SK-N-SH treated with all-trans-retinoic acid at 6 μM for 48 hours (cell line): ENCODE measurements at regions not wholly inside any gene's neighbourhood (a gene's known extent, or its start where the extent isn't known, plus 50 kb on each side); places are given as distances from the start of the nearest gene placed in this dataset.

Source experiments
- ATAC-seq: fragments of 200-7000 bp; cut with Tn5 transposase; 3 replicates; pipeline ENCODE4 v1.9.1; 2020; ENCODE audit warnings: mild to moderate bottlenecking, moderate library complexity
- ARNTL ChIP-seq: fragments of 450-650 bp; formaldehyde crosslinking; IDR thresholded peaks from 2 replicates; pipeline ENCODE4 v1.5.0; 2020; ENCODE audit warnings: low read depth, mild to moderate bottlenecking, moderate library complexity, borderline replicate concordance
- CSDC2 ChIP-seq: fragments of 250-450 bp; sonication (Bioruptor Pico); IDR thresholded peaks from 2 replicates; pipeline ENCODE4 v1.5.0; 2020; ENCODE audit warnings: mild to moderate bottlenecking, moderate library complexity
- ESRRG ChIP-seq: fragments of 250-450 bp; sonication (Bioruptor Pico); IDR thresholded peaks from 2 replicates; pipeline ENCODE4 v1.6.1; 2021; ENCODE audit warnings: mild to moderate bottlenecking
- GLIS3 ChIP-seq: fragments of 250-450 bp; sonication (Bioruptor Pico); IDR thresholded peaks from 2 replicates; pipeline ENCODE4 v1.5.0; 2020; ENCODE audit warnings: mild to moderate bottlenecking, moderate library complexity
- ISL1 ChIP-seq: fragments of 250-450 bp; sonication (Bioruptor Pico); IDR thresholded peaks from 2 replicates; pipeline ENCODE4 v2.1.2; 2022; ENCODE audit warnings: mild to moderate bottlenecking, moderate library complexity
- OSR1 ChIP-seq: fragments of 250-450 bp; sonication (Bioruptor Pico); IDR thresholded peaks from 2 replicates; pipeline ENCODE4 v1.8.0; 2022; ENCODE audit warnings: moderate library complexity, mild to moderate bottlenecking, inconsistent platforms
- PPARA ChIP-seq: fragments of 250-450 bp; sonication (Bioruptor Pico); IDR thresholded peaks from 2 replicates; pipeline ENCODE4 v1.5.0; 2020; ENCODE audit warnings: mild to moderate bottlenecking, borderline replicate concordance
- RARB ChIP-seq: fragments of 250-450 bp; sonication (Bioruptor Pico); IDR thresholded peaks from 2 replicates; pipeline ENCODE4 v1.8.0; 2021; ENCODE audit warnings: mild to moderate bottlenecking, moderate library complexity
- SNAI2 ChIP-seq: fragments of 250-450 bp; sonication (Bioruptor Pico); IDR thresholded peaks from 2 replicates; pipeline ENCODE4 v1.5.0; 2020; ENCODE audit warnings: mild to moderate bottlenecking, moderate library complexity
- TCF4 ChIP-seq: fragments of 250-450 bp; sonication (Bioruptor Pico); IDR thresholded peaks from 2 replicates; pipeline ENCODE4 v1.8.0; 2021; ENCODE audit warnings: mild to moderate bottlenecking, moderate library complexity, borderline replicate concordance
- TOX ChIP-seq: fragments of 250-450 bp; sonication (Bioruptor Pico); IDR thresholded peaks from 2 replicates; pipeline ENCODE4 v1.8.0; 2021; ENCODE audit warnings: mild to moderate bottlenecking, moderate library complexity, borderline replicate concordance
- ZC3H10 ChIP-seq: fragments of 250-450 bp; sonication (Bioruptor Pico); IDR thresholded peaks from 2 replicates; pipeline ENCODE4 v1.5.1; 2021; ENCODE audit warnings: mild to moderate bottlenecking, moderate library complexity
- ZFP3 ChIP-seq: fragments of 250-450 bp; sonication (Bioruptor Pico); IDR thresholded peaks from 2 replicates; pipeline ENCODE4 v1.5.0; 2020; ENCODE audit warnings: mild to moderate bottlenecking, moderate library complexity
- ZNF565 ChIP-seq: fragments of 450-650 bp; formaldehyde crosslinking; conservative IDR thresholded peaks from 2 replicates; pipeline ENCODE4 v1.5.0; 2020; ENCODE audit warnings: low read depth, mild to moderate bottlenecking, moderate library complexity
- ZNF70 ChIP-seq: fragments of 450-650 bp; formaldehyde crosslinking; IDR thresholded peaks from 2 replicates; pipeline ENCODE4 v1.5.0; 2020; ENCODE audit warnings: mild to moderate bottlenecking, moderate library complexity
- ZNF8 ChIP-seq: fragments of 450-650 bp; formaldehyde crosslinking; IDR thresholded peaks from 2 replicates; pipeline ENCODE4 v1.5.0; 2020; ENCODE audit warnings: mild to moderate bottlenecking, moderate library complexity
- TF ChIP-seq, protein P1 (sequence below): fragments of 250-450 bp; sonication (Bioruptor Pico); IDR thresholded peaks from 2 replicates; pipeline ENCODE4 v1.5.0; 2020; ENCODE audit warnings: mild to moderate bottlenecking, moderate library complexity
- TF ChIP-seq, protein P2 (sequence below): fragments of 250-450 bp; sonication (Bioruptor Pico); IDR thresholded peaks from 2 replicates; pipeline ENCODE4 v1.5.1; 2020; ENCODE audit warnings: low read depth, mild to moderate bottlenecking, moderate library complexity
- TF ChIP-seq, protein P3 (sequence below): fragments of 250-450 bp; sonication (Bioruptor Pico); IDR thresholded peaks from 2 replicates; pipeline ENCODE4 v1.8.0; 2020; ENCODE audit warnings: mild to moderate bottlenecking, moderate library complexity, borderline replicate concordance
- TF ChIP-seq, protein P4 (sequence below): fragments of 250-450 bp; sonication (Bioruptor Pico); IDR thresholded peaks from 2 replicates; pipeline ENCODE4 v1.8.0; 2021; ENCODE audit warnings: low read depth, mild to moderate bottlenecking, moderate library complexity, borderline replicate concordance
- TF ChIP-seq, protein P5 (sequence below): fragments of 250-450 bp; sonication (Bioruptor Pico); IDR thresholded peaks from 2 replicates; pipeline ENCODE4 v1.5.1; 2021; ENCODE audit warnings: mild to moderate bottlenecking, moderate library complexity

DNA sequence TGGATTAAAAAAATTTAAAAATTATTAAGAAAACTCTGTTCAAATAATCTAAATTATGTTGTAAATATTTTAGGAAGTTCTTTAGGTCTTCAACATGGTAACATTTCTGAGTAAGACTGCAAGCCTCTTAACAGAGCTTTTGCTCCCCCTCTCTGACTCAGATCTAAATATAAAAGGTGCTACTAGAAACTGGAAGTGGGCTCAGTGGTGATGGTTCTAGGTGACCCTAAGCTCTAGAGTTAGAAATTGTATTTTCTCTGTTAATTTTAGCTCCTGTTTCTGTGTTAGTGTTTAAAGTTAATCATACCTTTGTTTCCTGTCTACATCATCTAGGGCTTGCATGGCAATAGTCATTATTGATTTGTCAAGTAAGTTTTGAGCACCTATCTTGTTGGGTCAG lies 159.9 kb upstream of the MEIS2 start (continued):
- no peak for TF ChIP-seq ISL1 (CRISPR knock-in tag)
- TF ChIP-seq ESRRG (CRISPR knock-in tag), result no peak
- no peak for TF ChIP-seq ZNF565 (CRISPR knock-in tag)
- TF ChIP-seq OSR1 (CRISPR knock-in tag), result no peak

DNA sequence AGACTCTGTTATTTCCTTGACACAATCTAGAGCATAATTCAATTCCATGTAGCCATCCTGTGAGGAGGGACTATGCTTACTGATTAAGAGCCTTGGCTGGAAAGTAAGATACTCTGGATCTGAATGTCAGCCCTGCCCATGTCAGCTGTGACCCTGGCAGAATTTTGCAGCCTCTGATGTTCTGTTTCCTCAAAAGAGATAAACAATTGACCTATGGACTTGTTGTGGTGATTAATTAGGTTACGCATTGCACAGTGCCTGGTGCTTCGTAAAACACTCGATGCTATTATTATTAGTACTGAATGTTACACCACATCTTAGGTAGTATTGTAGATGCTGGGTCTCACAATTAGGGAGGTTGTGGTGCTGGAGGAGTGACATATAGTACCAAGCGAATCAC lies 161.3 kb upstream of the MEIS2 start:
- ATAC-seq, result no peak
- TF ChIP-seq ARNTL (CRISPR knock-in tag) (no peak), ISL1 (CRISPR knock-in tag) (no peak), ESRRG (CRISPR knock-in tag) (no peak), RARB (CRISPR knock-in tag) (no peak), PPARA (no peak)
- TF ChIP-seq, protein P1, sequence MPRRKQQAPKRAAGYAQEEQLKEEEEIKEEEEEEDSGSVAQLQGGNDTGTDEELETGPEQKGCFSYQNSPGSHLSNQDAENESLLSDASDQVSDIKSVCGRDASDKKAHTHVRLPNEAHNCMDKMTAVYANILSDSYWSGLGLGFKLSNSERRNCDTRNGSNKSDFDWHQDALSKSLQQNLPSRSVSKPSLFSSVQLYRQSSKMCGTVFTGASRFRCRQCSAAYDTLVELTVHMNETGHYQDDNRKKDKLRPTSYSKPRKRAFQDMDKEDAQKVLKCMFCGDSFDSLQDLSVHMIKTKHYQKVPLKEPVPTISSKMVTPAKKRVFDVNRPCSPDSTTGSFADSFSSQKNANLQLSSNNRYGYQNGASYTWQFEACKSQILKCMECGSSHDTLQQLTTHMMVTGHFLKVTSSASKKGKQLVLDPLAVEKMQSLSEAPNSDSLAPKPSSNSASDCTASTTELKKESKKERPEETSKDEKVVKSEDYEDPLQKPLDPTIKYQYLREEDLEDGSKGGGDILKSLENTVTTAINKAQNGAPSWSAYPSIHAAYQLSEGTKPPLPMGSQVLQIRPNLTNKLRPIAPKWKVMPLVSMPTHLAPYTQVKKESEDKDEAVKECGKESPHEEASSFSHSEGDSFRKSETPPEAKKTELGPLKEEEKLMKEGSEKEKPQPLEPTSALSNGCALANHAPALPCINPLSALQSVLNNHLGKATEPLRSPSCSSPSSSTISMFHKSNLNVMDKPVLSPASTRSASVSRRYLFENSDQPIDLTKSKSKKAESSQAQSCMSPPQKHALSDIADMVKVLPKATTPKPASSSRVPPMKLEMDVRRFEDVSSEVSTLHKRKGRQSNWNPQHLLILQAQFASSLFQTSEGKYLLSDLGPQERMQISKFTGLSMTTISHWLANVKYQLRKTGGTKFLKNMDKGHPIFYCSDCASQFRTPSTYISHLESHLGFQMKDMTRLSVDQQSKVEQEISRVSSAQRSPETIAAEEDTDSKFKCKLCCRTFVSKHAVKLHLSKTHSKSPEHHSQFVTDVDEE (CRISPR knock-in tag), result no peak

DNA sequence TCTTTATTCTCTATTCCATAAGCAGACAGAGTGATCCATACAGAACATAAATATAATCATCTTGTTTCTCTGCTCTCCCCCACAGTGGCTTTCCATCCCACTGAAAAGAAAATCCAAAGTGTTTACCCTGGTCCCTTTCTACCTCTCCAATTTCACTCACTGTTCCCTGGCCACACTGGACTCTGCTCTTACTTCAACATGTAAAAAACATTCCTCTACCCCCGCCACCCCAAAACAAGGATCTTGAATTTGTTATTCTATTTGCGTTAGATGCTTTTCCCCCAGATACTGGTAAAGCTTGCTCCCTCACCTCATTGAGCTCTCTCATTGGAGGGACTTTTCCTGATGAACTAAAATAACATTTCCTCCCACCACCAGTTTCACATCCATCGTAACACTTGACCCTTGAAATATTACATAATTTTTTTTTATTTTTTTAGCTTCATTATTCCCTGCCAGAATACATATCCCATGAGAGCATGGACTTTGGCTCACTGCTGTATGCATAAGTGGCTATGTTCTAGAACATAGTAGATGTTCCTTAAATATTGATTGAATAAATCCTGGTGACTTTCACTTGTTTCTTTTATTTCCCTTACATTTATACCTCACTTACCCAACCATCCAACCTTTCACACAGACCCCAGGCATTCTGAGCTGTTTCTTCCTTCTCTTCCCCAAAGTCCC lies 162.7 kb upstream of the MEIS2 start:
- no peak for TF ChIP-seq CSDC2 (CRISPR knock-in tag)
- no peak for TF ChIP-seq ISL1 (CRISPR knock-in tag)
- TF ChIP-seq TCF4, result no peak
- TF ChIP-seq, protein P1 (CRISPR knock-in tag), result no peak
- no peak for TF ChIP-seq PPARA
- no peak for TF ChIP-seq ESRRG (CRISPR knock-in tag)
- no peak for TF ChIP-seq TOX (CRISPR knock-in tag)
- TF ChIP-seq, protein P2, sequence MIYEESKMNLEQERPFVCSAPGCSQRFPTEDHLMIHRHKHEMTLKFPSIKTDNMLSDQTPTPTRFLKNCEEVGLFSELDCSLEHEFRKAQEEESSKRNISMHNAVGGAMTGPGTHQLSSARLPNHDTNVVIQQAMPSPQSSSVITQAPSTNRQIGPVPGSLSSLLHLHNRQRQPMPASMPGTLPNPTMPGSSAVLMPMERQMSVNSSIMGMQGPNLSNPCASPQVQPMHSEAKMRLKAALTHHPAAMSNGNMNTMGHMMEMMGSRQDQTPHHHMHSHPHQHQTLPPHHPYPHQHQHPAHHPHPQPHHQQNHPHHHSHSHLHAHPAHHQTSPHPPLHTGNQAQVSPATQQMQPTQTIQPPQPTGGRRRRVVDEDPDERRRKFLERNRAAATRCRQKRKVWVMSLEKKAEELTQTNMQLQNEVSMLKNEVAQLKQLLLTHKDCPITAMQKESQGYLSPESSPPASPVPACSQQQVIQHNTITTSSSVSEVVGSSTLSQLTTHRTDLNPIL (CRISPR knock-in tag), result no peak
- TF ChIP-seq OSR1 (CRISPR knock-in tag), result no peak
- TF ChIP-seq, all 23 proteins: peak for 0
- no peak for ATAC-seq

DNA sequence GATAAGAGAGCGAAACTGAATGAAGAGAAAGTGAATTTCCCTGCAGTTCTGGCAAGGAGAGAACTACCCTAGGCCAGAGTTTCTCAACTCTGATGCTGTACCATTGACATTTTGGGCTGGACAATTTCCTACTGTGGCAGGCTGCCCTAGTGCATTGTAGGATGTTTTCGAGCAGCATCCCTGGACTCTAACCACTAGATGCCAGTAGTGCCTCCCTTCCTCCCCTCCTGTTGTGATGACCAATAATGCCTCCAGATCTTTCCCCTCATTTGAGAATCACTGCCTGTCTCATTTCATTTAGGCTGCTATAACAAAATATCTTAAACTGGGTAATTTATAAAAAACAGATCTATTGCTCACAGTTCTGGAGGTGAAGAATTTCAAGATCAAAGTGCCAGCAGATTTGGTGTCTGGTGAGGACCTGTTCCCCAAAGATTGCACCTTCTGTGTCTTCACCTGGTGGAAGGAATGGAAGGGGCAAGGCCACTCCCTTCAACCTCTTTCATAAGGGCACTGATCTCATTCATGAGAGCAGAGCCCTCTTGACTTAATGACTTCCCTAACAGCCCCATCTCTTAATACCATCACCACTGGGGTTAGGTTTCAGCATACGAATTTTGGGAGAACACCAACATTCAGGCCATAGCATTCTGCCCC lies 188.9 kb upstream of the MEIS2 start:
- ATAC-seq, result peak; percentile 93
- TF ChIP-seq TOX (CRISPR knock-in tag), result no peak
- TF ChIP-seq, protein P3, sequence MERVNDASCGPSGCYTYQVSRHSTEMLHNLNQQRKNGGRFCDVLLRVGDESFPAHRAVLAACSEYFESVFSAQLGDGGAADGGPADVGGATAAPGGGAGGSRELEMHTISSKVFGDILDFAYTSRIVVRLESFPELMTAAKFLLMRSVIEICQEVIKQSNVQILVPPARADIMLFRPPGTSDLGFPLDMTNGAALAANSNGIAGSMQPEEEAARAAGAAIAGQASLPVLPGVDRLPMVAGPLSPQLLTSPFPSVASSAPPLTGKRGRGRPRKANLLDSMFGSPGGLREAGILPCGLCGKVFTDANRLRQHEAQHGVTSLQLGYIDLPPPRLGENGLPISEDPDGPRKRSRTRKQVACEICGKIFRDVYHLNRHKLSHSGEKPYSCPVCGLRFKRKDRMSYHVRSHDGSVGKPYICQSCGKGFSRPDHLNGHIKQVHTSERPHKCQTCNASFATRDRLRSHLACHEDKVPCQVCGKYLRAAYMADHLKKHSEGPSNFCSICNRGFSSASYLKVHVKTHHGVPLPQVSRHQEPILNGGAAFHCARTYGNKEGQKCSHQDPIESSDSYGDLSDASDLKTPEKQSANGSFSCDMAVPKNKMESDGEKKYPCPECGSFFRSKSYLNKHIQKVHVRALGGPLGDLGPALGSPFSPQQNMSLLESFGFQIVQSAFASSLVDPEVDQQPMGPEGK (CRISPR knock-in tag), result no peak
- TF ChIP-seq SNAI2 (CRISPR knock-in tag), result no peak
- TF ChIP-seq ZC3H10 (CRISPR knock-in tag), result no peak
- TF ChIP-seq ZNF8 (CRISPR knock-in tag), result no peak
- TF ChIP-seq, protein P4, sequence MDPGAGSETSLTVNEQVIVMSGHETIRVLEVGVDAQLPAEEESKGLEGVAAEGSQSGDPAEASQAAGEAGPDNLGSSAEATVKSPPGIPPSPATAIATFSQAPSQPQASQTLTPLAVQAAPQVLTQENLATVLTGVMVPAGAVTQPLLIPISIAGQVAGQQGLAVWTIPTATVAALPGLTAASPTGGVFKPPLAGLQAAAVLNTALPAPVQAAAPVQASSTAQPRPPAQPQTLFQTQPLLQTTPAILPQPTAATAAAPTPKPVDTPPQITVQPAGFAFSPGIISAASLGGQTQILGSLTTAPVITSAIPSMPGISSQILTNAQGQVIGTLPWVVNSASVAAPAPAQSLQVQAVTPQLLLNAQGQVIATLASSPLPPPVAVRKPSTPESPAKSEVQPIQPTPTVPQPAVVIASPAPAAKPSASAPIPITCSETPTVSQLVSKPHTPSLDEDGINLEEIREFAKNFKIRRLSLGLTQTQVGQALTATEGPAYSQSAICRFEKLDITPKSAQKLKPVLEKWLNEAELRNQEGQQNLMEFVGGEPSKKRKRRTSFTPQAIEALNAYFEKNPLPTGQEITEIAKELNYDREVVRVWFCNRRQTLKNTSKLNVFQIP (CRISPR knock-in tag), result no peak
- TF ChIP-seq, protein P2 (CRISPR knock-in tag), result no peak
- TF ChIP-seq ZFP3 (CRISPR knock-in tag), result no peak
- no peak for TF ChIP-seq TCF4
- no peak for TF ChIP-seq ESRRG (CRISPR knock-in tag)
- no peak for TF ChIP-seq ARNTL (CRISPR knock-in tag)
- no peak for TF ChIP-seq CSDC2 (CRISPR knock-in tag)
- TF ChIP-seq, protein P5, sequence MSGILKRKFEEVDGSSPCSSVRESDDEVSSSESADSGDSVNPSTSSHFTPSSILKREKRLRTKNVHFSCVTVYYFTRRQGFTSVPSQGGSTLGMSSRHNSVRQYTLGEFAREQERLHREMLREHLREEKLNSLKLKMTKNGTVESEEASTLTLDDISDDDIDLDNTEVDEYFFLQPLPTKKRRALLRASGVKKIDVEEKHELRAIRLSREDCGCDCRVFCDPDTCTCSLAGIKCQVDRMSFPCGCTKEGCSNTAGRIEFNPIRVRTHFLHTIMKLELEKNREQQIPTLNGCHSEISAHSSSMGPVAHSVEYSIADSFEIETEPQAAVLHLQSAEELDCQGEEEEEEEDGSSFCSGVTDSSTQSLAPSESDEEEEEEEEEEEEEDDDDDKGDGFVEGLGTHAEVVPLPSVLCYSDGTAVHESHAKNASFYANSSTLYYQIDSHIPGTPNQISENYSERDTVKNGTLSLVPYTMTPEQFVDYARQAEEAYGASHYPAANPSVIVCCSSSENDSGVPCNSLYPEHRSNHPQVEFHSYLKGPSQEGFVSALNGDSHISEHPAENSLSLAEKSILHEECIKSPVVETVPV, result no peak
- TF ChIP-seq ZNF70 (CRISPR knock-in tag), result no peak
- no peak for TF ChIP-seq ZNF565 (CRISPR knock-in tag)
- no peak for TF ChIP-seq GLIS3
